DMS 273 (cell line): ENCODE measurements at regions not wholly inside any gene's neighbourhood (a gene's known extent, or its start where the extent isn't known, plus 50 kb on each side); places are given as distances from the start of the nearest gene placed in this dataset.

ENCODE experiments used
- DNase-seq: peaks from one replicate; lab custom pipeline; 2025; ENCODE audit not compliant: unreplicated experiment; lab: John Stamatoyannopoulos, UW

GRCh38 chr18:44186001-44186400 lies 494.7 kb upstream of the SETBP1 start:
- no peak for DNase-seq

- no peak for DNase-seq
Measured at GRCh38 chr18:44187090-44187489, 493.6 kb upstream of the SETBP1 start.

- DNase-seq, result no peak
Measured at GRCh38 chr18:44195394-44196140, 485.1 kb upstream of the SETBP1 start.

GRCh38 chr18:44197832-44198611 lies 482.7 kb upstream of the SETBP1 start:
- no peak for DNase-seq

- DNase-seq, result no peak
Measured at GRCh38 chr18:44198612-44199284, 481.9 kb upstream of the SETBP1 start.

GRCh38 chr18:44213293-44213692 lies 467.4 kb upstream of the SETBP1 start:
- DNase-seq, result no peak

- DNase-seq, result no peak
Measured at GRCh38 chr18:44214396-44214795, 466.3 kb upstream of the SETBP1 start.

- DNase-seq, result no peak
Measured at GRCh38 chr18:44216169-44216568, 464.5 kb upstream of the SETBP1 start.

GRCh38 chr18:44227501-44227900 lies 453.2 kb upstream of the SETBP1 start:
- no peak for DNase-seq

- DNase-seq, result peak; percentile 7
Measured at GRCh38 chr18:44229693-44230108, 451.0 kb upstream of the SETBP1 start.

GRCh38 chr18:44231936-44232335 lies 448.8 kb upstream of the SETBP1 start:
- no peak for DNase-seq

GRCh38 chr18:44232500-44232899 lies 448.2 kb upstream of the SETBP1 start:
- DNase-seq, result no peak

GRCh38 chr18:44238454-44238853 lies 442.2 kb upstream of the SETBP1 start:
- DNase-seq, result no peak

GRCh38 chr18:44238911-44239310 lies 441.8 kb upstream of the SETBP1 start:
- no peak for DNase-seq

GRCh38 chr18:44241020-44241419 lies 439.7 kb upstream of the SETBP1 start:
- DNase-seq, result no peak

- DNase-seq, result no peak
Measured at GRCh38 chr18:44245019-44245418, 435.7 kb upstream of the SETBP1 start.

- no peak for DNase-seq
Measured at GRCh38 chr18:44246001-44246400, 434.7 kb upstream of the SETBP1 start.

- no peak for DNase-seq
Measured at GRCh38 chr18:44258086-44258485, 422.6 kb upstream of the SETBP1 start.

- DNase-seq, result no peak
Measured at GRCh38 chr18:44258576-44258975, 422.1 kb upstream of the SETBP1 start.

- DNase-seq, result no peak
Measured at GRCh38 chr18:44259610-44260009, 421.1 kb upstream of the SETBP1 start.

- no peak for DNase-seq
Measured at GRCh38 chr18:44265437-44265836, 415.3 kb upstream of the SETBP1 start.

- no peak for DNase-seq
Measured at GRCh38 chr18:44273298-44273697, 407.4 kb upstream of the SETBP1 start.
